CD14-positive monocyte (primary cell): ENCODE measurements at regions not wholly inside any gene's neighbourhood (a gene's known extent, or its start where the extent isn't known, plus 50 kb on each side); places are given as distances from the start of the nearest gene placed in this dataset.

Experiments used
- DNase-seq, 3 donors: peaks; one replicate each; pipeline ENCODE4 v3.0.0-alpha.2; 2011 to 2022
- H2AFZ ChIP-seq: 2 replicates; pipeline ENCODE4 v1.6.0; 2012; ENCODE audit warnings: mild to moderate bottlenecking, low read depth, low read length, inconsistent platforms; ENCODE audit not compliant: insufficient read depth, poor library complexity, severe bottlenecking
- H3K27ac ChIP-seq, 2 donors: 1 replicate in 1 of 2; 2 replicates in 1 of 2; pipeline ENCODE4 v1.5.1; 2012 to 2013; ENCODE audit warnings: low read length in 2 of 2, control low read depth in 1 of 2, inconsistent platforms in 1 of 2, low read depth in 1 of 2, mild to moderate bottlenecking in 1 of 2
- H3K27me3 ChIP-seq, 2 donors: one replicate each; pipeline versions ENCODE4 v1.6.0 to v1.6.1; 2011 to 2013; ENCODE audit warnings: low read length in 2 of 2; ENCODE audit not compliant: control insufficient read depth in 2 of 2, insufficient read depth in 2 of 2
- H3K36me3 ChIP-seq, 2 donors: replicated peaks in 1 of 2; 1 replicate in 1 of 2; 2 replicates in 1 of 2; pipeline versions ENCODE4 v1.5.1 to v1.6.1; 2012 to 2013; ENCODE audit warnings: low read length in 2 of 2, control low read depth in 1 of 2, inconsistent platforms in 1 of 2, mild to moderate bottlenecking in 1 of 2; ENCODE audit not compliant: insufficient read depth in 2 of 2, control insufficient read depth in 1 of 2
- H3K4me1 ChIP-seq, 2 donors: 1 replicate in 1 of 2; 2 replicates in 1 of 2; pipeline versions ENCODE4 v1.5.1 to v1.6.1; 2012 to 2013; ENCODE audit warnings: low read length in 2 of 2, control low read depth in 1 of 2, inconsistent platforms in 1 of 2, mild to moderate bottlenecking in 1 of 2, moderate library complexity in 1 of 2; ENCODE audit not compliant: insufficient read depth in 2 of 2, control insufficient read depth in 1 of 2
- H3K4me2 ChIP-seq: replicated peaks from 2 replicates; pipeline ENCODE3; 2012; ENCODE audit warnings: low read length, moderate library complexity, mild to moderate bottlenecking; ENCODE audit not compliant: poor library complexity, severe bottlenecking; ENCODE audit errors: extremely low read depth
- H3K4me3 ChIP-seq, 3 experiments: fragments of 200-600 bp in 1 of 3; sonication (generic) in 1 of 3; replicated peaks in 1 of 3; 1 replicate in 2 of 3; 2 replicates in 1 of 3; pipeline ENCODE4 v1.5.1; 2011 to 2013; ENCODE audit warnings: low read length in 3 of 3, mild to moderate bottlenecking in 3 of 3, control low read depth in 2 of 3, low read depth in 2 of 3, inconsistent platforms in 1 of 3, moderate library complexity in 1 of 3
- H3K79me2 ChIP-seq: 2 replicates; pipeline ENCODE4 v1.6.0; 2012; ENCODE audit warnings: mild to moderate bottlenecking, control low read depth, inconsistent platforms, low read length, moderate library complexity; ENCODE audit not compliant: insufficient read depth
- H3K9ac ChIP-seq: 2 replicates; pipeline ENCODE4 v1.6.0; 2017; ENCODE audit warnings: low read length, mild to moderate bottlenecking; ENCODE audit not compliant: insufficient read depth, poor library complexity, severe bottlenecking
- H3K9me3 ChIP-seq, 2 donors: replicated peaks in 1 of 2; 1 replicate in 1 of 2; 2 replicates in 1 of 2; pipeline versions ENCODE4 v1.5.1 to v1.6.1; 2012 to 2013; ENCODE audit warnings: low read length in 2 of 2, control low read depth in 1 of 2; ENCODE audit not compliant: control insufficient read depth in 1 of 2, insufficient read depth in 1 of 2
- H4K20me1 ChIP-seq: 2 replicates; pipeline ENCODE4 v1.6.0; 2012; ENCODE audit warnings: mild to moderate bottlenecking, low read length, control low read depth, moderate library complexity; ENCODE audit not compliant: insufficient read depth
- H3K27ac Mint-ChIP-seq, 7 donors: one replicate each; pipeline ENCODE4 v1.8.0; 2020; ENCODE audit warnings: mild to moderate bottlenecking in 7 of 7, mixed read lengths in 7 of 7, moderate library complexity in 6 of 7, inconsistent platforms in 2 of 7
- H3K27me3 Mint-ChIP-seq, 3 donors: one replicate each; pipeline ENCODE4 v1.8.0; 2021 to 2022; ENCODE audit warnings: low read depth in 3 of 3, mild to moderate bottlenecking in 3 of 3, mixed read lengths in 3 of 3, moderate library complexity in 3 of 3, inconsistent platforms in 1 of 3
- H3K36me3 Mint-ChIP-seq, 2 donors: one replicate each; pipeline ENCODE4 v1.8.0; 2020; ENCODE audit warnings: mixed read lengths in 2 of 2, inconsistent platforms in 1 of 2, mild to moderate bottlenecking in 1 of 2
- H3K4me1 Mint-ChIP-seq: one replicate; pipeline ENCODE4 v1.8.0; 2020; ENCODE audit warnings: mild to moderate bottlenecking, mixed read lengths
- H3K4me3 Mint-ChIP-seq, 2 donors: one replicate each; pipeline ENCODE4 v1.8.0; 2020; ENCODE audit warnings: mild to moderate bottlenecking in 2 of 2, mixed read lengths in 2 of 2, moderate library complexity in 1 of 2
- H3K9me3 Mint-ChIP-seq, 7 donors: one replicate each; pipeline ENCODE4 v1.8.0; 2020 to 2022; ENCODE audit warnings: mixed read lengths in 7 of 7, mild to moderate bottlenecking in 6 of 7, moderate library complexity in 6 of 7, inconsistent platforms in 2 of 7
- WGBS: methylation state at CpG from one replicate; pipeline ENCODE4 v1.1.5; 2013; ENCODE audit warnings: missing lambda C conversion rate; ENCODE audit not compliant: insufficient coverage; 5-methylcytosine and 5-hydroxymethylcytosine counted together
- intact Hi-C, 2 donors: fragments of 100-400 bp; cut with micrococcal nuclease; formaldehyde crosslinking; loops; one replicate each; pipeline versions ENCODE4 v1.15.0 to v1.15.1; 2023
- TF ChIP-seq, protein P1 (sequence below): fragments of 200-600 bp; IDR thresholded peaks from one replicate; pipeline ENCODE4 v1.8.0; 2022; ENCODE audit warnings: antibody characterized with exemption, mild to moderate bottlenecking

- DNase-seq = no peak
- H3K27ac Mint-ChIP-seq = no peak overlapping the region
Measured at GRCh38 chr13:65911546-65912193, 1318.5 kb downstream of the PCDH9 start.

GRCh38 chr13:65909501-65909900 is 1320.6 kb downstream of the PCDH9 start:
- H3K4me2 ChIP-seq = no peak overlapping the region
- no peaks in the 10 kb centered on the region for H3K4me1 ChIP-seq
- peaks cover 4 to 21% (median 10%) of the 10 kb centered on the region in 7 donors for H3K9me3 Mint-ChIP-seq
- H3K27me3 Mint-ChIP-seq = no peaks in the 10 kb centered on the region
- no peaks in the 10 kb centered on the region for H4K20me1 ChIP-seq
- no peaks in the 10 kb centered on the region for H3K27me3 ChIP-seq
- TF ChIP-seq, protein P1, sequence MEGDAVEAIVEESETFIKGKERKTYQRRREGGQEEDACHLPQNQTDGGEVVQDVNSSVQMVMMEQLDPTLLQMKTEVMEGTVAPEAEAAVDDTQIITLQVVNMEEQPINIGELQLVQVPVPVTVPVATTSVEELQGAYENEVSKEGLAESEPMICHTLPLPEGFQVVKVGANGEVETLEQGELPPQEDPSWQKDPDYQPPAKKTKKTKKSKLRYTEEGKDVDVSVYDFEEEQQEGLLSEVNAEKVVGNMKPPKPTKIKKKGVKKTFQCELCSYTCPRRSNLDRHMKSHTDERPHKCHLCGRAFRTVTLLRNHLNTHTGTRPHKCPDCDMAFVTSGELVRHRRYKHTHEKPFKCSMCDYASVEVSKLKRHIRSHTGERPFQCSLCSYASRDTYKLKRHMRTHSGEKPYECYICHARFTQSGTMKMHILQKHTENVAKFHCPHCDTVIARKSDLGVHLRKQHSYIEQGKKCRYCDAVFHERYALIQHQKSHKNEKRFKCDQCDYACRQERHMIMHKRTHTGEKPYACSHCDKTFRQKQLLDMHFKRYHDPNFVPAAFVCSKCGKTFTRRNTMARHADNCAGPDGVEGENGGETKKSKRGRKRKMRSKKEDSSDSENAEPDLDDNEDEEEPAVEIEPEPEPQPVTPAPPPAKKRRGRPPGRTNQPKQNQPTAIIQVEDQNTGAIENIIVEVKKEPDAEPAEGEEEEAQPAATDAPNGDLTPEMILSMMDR = no peak
- no peaks in the 10 kb centered on the region for H3K36me3 Mint-ChIP-seq
- H3K9ac ChIP-seq = no peak overlapping the region
- H3K4me1 Mint-ChIP-seq = no peaks in the 10 kb centered on the region
- WGBS = 100% methylated on average over 1 of the region's 1 CpG
- no peak overlapping the region for H3K27ac ChIP-seq
- no peak overlapping the region for H3K4me3 ChIP-seq
- H3K4me3 Mint-ChIP-seq = no peak overlapping the region
- H3K36me3 ChIP-seq = no peaks in the 10 kb centered on the region
- H3K9me3 ChIP-seq = peaks cover 11 to 19% of the 10 kb centered on the region in 2 donors
- no peak overlapping the region for H3K27ac Mint-ChIP-seq
- DNase-seq = no peak
- H2AFZ ChIP-seq = no peak overlapping the region
- H3K79me2 ChIP-seq = no peaks in the 10 kb centered on the region
- intact Hi-C loops = no loop called here

More at GRCh38 chr13:65911546-65912193, 1318.5 kb downstream of the PCDH9 start:
- H3K9me3 Mint-ChIP-seq = peaks cover 4 to 20% (median 10%) of the 10 kb centered on the region in 7 donors
- H3K4me1 ChIP-seq = no peaks in the 10 kb centered on the region
- no peaks in the 10 kb centered on the region for H4K20me1 ChIP-seq
- no peak overlapping the region for H3K4me3 Mint-ChIP-seq
- no peak overlapping the region for H3K4me2 ChIP-seq
- H3K4me1 Mint-ChIP-seq = no peaks in the 10 kb centered on the region
- H2AFZ ChIP-seq = no peak overlapping the region
- H3K27me3 Mint-ChIP-seq = no peaks in the 10 kb centered on the region
- H3K9me3 ChIP-seq = peaks cover 11 to 19% of the 10 kb centered on the region in 2 donors
- H3K27ac ChIP-seq = no peak overlapping the region
- no peaks in the 10 kb centered on the region for H3K36me3 Mint-ChIP-seq
- TF ChIP-seq, protein P1 = no peak
- H3K79me2 ChIP-seq = no peaks in the 10 kb centered on the region
- H3K27me3 ChIP-seq = no peaks in the 10 kb centered on the region
- 80% methylated on average over 1 of the region's 3 CpGs for WGBS
- intact Hi-C loops = no loop called here
- H3K9ac ChIP-seq = no peak overlapping the region
- H3K36me3 ChIP-seq = no peaks in the 10 kb centered on the region
- no peak overlapping the region for H3K4me3 ChIP-seq
